ENCODE measurements at regions not wholly inside any gene's neighbourhood (a gene's known extent, or its start where the extent isn't known, plus 50 kb on each side); places are given as distances from the start of the nearest gene placed in this dataset.
A peak's percentile ranks its signal among the peaks of the same experiment; 100 is the strongest.

DNA sequence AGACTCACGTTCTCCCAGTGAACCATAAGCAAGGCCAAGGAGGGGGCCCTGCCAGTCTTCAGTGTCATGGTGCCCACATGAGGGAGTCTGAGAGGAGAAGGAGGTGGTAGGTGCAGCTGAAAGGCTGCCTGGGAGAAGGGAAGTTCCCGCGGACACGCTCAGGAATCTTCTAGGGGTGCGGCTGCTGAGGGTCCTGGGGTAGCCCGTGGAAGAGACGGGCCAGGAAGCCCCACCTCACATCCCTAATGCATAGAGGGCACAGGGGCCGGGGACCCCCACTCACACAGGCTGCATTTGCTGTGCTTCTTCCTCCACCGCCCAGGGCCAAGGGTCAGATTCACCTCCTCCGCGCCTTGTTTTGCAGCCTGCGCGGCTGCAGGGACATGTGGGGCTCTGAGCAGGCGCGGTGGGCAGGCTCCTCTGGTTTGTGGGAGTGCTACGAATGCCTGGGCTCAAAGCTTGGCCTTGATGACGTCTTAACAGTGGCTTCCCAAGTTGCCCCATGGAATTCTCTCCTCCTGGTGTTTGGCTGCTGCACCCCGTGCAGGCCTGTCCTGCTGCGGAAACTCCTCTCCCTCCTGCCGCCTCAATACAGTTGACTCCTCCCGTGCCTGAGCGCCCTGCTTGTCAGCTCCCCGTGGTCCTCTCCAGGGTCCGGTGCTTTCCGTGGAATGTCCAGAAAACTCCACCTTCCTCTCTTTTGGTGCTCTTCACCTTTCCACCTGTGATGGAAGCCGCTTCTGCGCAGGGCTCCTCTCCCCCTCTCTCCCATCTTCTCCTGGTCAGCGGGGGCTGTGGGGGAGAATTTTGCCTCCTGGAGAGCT, 95.7 kb downstream of the VAPA start:
- intact Hi-C loops (cut with DNase I): no loop called here
- DNase-seq (no peak), ATAC-seq (ENCODE audit: poor library complexity) (no peak)

DNA sequence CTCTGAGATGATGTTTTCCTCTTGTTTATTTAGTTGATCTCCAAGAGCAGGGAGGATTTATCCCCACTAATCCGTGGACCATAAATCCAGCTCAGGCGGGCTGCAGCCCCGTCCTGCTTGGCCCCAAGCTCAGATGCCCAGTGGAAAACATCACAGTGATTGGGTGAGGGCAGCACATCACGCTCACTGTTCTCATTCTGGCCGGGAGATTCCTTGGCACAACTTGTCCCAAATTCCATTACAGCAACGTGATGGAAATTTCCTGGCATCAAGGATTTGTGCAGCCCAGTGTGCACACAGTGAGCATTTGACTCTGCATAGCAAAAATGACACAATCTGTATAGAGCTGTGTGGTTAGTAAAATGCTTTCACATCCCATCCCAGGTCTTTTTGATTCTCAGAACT, 96.8 kb downstream of the VAPA start:
- intact Hi-C loops (cut with DNase I): no loop called here
- ATAC-seq (ENCODE audit: poor library complexity) (peak; percentile 81), DNase-seq (peak; percentile 73)

DNA sequence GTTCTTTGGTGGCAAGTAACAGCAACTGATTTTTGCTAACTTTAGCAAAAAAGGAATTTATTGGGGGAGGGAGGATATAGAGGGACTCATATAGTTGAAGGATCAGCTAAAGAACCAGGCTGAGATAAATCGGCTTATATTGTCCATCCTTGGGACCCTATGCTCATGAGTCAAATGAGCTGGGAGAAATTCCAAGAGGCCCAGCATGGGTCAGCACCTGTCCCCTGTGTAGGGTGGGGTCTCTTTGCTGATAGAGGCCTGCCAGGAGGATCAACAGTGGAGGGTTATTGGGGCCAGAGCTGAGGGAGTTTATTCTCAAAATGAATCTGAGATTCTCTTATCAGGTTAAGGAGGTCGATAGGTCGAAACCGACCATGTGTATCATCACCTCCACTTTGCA, 97.2 kb downstream of the VAPA start:
- DNase-seq: no peak
- intact Hi-C loops (cut with DNase I): no loop called here
- no peak for ATAC-seq (ENCODE audit: poor library complexity)

DNA sequence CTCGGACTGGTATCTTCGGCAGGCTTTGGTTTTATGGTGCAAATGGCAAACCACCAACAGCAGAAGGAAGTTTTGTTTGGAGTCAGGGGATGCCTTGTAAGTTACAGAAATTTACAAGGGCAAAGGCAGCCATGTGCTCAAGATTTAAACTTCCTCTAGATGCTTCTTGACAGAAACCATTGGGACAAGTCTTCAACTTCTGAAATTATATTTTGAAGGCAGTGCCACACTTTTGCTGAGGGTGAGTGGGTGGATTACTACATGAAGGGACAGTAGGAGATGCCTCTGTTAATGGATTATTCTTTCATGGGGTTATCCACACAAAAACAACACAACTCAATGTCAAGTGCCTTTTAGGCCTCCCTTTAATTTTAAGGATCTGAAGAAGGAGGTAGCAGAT, 97.9 kb downstream of the VAPA start:
- DNase-seq: no peak
- ATAC-seq (ENCODE audit: poor library complexity): no peak
- intact Hi-C loops (cut with DNase I): no loop called here

DNA sequence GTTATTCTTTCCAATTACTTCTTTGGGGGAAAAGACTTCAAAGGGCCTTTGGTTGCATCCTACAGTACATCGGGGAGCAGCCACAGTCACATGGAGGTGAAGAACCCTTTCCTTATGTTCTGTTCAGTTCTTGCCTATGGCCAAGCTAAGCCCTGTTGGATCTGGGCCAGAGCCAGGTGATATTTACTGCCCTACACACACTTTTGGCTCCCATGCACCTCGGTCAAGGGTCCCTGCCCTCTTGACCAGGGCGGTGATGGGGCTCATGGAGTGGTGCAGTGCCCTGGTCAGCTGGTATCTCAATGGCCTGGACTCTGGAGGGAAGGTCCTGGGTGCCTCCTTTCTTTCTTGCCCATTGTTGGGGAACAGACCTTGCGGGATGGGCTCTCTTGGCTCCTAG, 98.7 kb downstream of the VAPA start:
- intact Hi-C loops (cut with DNase I): no loop called here
- no peak for DNase-seq

DNA sequence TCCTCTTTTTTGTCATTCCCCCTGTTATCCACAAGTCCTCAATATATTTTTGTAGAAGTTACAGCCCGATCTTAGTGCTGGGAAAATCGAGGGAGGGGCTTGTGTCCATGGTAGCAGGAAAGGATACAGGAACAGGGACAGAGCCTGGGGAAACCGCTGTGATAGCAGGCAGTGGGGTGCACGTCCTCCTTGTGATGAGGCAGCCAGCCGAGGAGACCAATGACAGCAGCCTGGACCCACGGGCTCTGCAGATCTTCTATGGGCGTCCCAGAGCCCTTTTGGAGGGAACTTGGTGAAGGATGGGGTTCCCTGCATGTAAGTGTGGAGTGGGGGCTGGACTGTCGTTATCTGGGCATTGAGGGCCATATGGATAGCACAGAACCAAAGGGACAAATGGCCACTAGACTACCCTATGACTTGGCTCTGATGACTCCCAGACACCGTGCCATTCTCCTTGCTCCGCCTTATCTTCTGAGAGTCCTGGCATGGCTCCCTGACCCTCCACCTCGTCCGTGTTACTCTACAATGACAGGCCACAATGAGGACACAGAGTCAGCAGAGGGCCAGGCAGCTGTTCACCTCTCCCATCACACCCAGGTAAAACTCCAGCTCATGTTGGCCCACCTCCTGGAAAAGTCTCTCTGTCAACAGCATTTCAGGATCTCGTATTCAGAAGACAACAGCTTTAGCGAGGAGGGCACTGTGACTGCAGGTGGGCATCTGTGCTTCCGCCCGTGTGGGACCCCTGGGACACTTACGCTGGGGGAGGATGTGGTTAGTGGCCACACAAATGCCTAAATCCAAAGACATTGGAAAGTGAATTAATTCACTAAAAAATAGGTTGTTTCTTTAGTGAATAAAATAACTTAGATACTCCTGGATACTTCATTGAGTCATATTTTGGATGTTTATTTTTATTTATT, 100.1 kb downstream of the VAPA start:
- peak; percentile 71 for DNase-seq
- intact Hi-C loops (cut with DNase I): no loop called here

More for the DNA sequence above, 98.7 kb downstream of the VAPA start:
- ATAC-seq (ENCODE audit: poor library complexity): no peak

DNA sequence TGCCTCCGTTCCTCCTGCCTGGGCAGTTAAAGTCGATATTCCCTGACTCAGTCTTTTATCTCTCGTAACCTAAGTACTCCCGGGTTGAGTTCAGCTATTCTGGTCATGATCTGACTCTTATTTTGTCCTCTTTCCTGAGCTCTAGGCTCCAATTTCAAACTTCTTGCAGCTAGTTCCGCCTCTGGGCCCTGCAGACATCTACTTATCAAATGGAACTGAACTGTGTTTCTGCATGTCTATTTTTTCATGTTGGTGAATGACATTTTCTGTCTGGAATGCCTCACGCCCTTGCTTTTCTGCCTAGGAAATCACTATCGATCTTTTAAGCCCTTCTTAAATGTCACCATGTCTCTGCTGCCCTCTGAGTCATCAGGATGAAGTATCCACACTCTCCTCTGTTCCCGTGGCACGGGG, 101.5 kb downstream of the VAPA start:
- DNase-seq (no peak), ATAC-seq (ENCODE audit: poor library complexity) (peak; percentile 21)
- intact Hi-C loops (cut with DNase I): no loop called here

More for the DNA sequence above, 100.1 kb downstream of the VAPA start:
- peak; percentile 65 for ATAC-seq (ENCODE audit: poor library complexity)

DNA sequence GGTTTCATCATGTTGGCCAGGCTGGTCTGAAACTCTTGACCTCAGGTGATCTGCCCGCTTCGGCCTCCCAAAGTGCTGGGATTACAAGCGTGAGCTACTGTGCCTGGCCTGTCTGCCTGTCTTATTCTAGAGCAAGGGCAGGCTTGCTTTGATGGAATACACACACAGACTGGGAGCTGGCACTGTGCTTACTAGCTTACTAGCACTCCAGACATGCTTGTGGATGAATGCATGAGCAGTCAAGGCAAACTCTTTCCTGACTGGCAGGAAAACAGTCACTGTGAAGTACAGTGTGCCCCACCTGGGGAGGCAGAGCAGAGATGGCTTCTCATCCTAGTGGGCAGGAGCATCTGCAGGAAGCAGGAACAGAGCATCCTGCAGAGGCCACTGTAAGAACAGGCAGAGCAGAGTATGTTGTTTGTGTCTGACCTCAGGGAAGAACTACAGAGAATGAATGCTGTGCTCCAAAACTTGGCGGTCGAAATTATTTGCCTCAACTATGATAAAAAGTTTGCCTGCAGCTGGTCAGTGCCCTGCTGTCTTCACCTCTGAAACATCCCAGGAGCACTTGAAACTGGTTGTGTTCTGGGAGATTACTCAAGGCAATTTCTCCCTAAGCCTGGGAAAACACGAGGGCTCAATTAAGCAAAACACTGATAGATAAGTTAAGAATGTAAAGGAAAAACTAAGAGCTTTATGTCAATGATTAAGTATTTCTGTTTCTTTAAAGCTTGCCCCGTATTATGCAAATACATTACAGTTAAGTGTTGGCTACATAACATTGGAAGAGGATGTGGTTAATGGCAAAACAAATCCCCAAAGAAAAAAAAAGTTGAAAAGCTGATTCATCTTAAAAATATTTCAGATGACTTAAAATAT, 102.4 kb downstream of the VAPA start:
- DNase-seq (no peak), ATAC-seq (ENCODE audit: poor library complexity) (peak; percentile 76)
- intact Hi-C loops (cut with DNase I): no loop called here

DNA sequence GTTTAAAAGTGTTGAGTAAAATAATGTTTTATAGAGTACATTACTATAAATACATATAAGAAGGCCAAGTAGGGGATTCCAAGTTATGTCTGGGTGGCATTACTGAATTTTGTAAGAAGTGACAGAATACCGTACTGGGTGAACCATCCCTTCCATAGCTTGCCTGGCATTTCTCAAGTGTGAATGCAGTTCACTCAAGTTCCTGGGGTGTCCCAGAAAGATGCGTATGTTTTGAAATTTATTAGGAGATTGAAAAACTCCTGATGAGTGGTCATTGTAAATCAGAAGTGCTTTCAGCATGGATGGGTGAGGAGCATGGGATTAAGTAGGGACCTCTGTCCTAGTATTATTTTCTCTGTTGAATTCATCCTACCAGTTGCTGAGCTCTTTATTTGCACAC, 103.2 kb downstream of the VAPA start:
- ATAC-seq (ENCODE audit: poor library complexity) (no peak), DNase-seq (no peak)
- intact Hi-C loops (cut with DNase I): no loop called here

DNA sequence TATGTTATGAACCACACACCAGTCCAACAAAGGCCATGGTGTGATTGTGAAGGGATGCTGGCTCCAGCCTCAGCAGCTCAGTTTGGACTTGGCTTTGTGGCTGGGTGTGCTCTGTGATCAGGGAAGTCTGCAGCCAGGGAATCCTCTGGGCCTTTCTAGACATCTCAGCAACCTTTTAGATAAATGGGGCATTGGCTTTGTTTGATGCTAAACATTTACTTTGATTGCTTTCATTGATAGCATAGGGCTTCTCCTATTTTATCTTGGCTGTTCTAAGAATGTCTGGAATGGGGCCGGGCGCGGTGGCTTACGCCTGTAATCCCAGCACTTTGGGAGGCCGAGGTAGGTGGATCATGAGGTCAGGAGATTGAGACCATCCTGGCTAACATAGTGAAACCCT, 104.5 kb downstream of the VAPA start:
- ATAC-seq (ENCODE audit: poor library complexity) (no peak), DNase-seq (no peak)
- intact Hi-C loops (cut with DNase I): no loop called here

DNA sequence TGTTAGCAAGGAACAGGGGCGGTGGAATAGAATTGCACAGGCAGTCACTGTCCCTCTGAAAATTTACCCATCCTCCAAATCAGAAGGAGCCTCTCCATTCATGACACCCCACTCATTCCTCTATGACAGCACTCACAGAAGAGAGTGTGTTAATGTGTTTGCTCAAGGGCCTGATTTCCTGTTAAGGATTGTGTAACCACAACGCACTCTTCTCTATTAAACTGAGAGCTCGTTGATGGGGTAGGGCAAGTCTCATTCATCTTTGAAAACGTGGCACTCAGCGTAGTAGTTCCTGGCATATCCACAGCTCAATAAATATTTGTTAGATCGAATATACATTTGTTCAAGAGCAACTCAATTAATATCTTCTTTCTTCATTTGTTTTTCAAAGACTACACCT, 106.4 kb downstream of the VAPA start:
- DNase-seq (no peak), ATAC-seq (ENCODE audit: poor library complexity) (no peak)
- intact Hi-C loops (cut with DNase I): no loop called here

DNA sequence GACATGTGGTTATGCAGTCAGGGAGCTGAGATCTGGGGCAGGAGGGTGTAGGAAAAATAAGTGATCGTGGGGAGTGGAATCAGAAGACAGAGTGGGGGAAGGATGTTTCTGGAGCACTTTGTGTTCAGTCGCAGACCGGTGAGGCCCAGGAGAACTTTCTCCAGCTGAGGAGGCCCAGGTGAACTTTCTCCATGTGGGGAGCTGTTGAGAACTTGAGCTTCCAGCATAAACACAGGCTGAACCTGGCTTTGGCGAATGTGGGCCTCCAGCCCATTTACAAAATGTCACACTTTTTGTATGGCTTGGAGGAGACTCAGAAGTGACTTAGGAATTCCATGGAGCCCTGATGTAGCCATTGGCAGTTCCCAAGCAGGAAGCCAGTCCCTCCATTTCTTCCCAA, 108.5 kb downstream of the VAPA start:
- intact Hi-C loops (cut with DNase I): no loop called here
- ATAC-seq (ENCODE audit: poor library complexity) (no peak), DNase-seq (no peak)

DNA sequence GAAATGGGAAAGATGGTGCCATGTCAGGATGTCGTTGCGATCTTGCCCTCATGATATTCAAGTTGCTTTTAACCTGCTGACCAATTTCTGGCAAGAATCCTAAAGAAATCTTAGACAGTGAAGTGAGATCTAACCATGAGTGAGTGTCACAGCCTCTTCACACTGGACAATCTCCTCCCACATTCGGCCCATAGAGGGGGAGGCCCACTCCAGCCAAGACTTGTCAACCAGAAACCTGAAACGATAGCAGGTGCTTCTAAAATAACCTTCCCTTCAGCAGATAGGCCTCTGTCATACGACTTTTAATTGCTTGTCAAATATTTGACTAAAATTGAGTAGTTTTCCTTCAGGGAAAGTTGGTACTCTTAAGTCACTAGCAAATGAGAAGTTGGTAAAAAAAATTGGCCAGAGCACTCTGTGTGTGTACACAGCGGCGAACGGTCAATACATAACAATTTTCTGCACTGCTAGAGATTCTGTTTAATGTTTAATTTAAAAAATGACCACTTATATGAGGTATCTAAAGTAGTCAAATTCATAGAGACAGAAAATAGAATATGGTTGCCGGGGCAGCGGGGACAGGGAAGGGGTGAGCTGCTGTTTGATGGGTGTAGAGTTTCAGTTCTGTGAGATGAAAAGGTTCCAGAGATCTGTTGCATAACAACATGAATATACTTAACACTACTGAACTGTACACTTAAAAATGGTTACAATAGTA, 110.2 kb downstream of the VAPA start:
- intact Hi-C loops (cut with DNase I): no loop called here
- no peak for ATAC-seq (ENCODE audit: poor library complexity)
- no peak for DNase-seq

DNA sequence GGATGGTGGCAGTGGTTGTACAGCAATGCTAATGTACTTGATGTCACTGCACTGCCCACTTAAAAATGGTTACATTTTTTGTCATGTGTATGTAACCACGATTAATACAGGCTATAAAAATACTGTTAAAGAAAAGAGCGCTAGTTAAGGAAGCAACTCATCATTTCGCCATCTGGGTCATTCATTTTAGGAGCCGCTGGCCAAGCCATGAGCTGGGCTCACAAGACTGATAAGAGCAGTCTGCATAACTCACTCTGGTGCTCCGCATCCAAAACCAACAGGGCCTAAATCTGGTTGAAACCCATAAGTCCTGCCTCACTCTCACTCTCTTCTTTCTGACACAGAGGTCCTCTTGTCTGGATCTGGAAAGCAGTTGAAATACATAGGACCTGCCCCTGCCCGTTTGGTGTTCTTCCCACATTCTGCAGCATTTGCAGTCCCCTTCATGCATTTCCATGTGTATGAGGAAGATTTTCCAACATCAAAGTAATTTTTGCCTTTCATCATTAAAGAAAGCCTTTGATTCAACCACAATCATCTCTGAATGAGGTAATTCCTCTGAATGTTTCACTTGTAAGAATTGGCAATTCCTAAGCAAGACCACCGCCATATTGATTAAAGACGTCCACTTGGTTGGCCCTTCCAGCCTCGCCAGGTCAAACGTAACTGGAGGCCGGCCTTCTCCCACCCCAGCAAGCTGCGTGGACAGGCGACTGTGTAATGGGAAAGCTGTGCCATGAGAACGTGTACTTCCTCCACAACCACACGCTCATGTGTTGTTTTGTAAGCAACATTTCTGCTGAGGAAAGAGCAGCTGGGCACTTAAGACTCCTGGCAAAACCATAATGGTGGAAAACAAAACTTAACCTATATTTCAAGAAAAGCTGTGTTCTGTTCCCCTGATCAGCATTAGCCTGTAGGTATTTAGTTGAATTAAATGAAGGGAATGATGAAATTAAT, 112.2 kb downstream of the VAPA start:
- intact Hi-C loops (cut with DNase I): no loop called here
- peak; percentile 51 for ATAC-seq (ENCODE audit: poor library complexity)
- no peak for DNase-seq

DNA sequence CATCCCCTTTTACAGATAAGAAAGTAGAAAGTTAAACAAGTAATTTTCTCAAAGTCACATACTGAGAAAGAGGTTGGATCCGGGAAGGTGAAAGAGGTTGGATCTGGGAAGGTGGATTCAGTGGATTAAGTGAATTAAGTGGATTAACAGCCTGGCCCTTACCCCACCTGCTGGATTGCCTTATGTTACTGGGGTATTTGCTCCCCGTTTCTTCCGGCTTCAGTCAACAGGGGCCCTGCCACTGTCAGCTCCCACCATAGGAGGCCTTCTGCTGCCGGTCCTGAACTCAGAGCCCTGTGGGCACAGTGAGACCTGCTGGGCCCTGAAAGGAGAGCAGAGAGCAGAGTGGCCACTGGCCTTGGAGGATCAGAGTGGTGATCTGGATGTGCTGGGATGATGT, 113.2 kb downstream of the VAPA start:
- intact Hi-C loops (cut with DNase I): no loop called here
- ATAC-seq (ENCODE audit: poor library complexity) (no peak), DNase-seq (no peak)

DNA sequence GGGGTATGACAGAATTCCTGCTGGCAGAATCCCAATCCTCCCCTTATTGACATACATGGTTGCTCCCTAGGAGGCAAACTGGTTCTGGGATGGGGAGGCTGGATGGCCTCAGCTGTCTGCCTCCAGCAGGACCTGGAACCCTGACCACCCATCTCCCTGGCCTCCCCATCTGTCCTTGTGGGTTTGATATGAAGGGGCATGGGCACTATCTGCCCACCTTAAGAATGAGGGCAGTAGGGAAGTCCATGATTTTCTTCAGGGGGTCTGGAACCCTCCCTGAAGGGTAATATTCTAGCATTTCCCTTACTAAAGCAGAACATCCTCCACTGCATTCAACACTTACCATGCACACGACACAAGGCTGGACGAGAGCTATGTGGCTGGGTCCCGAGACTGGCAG, 113.6 kb downstream of the VAPA start:
- intact Hi-C loops (cut with DNase I): no loop called here
- no peak for DNase-seq
- ATAC-seq (ENCODE audit: poor library complexity): no peak

DNA sequence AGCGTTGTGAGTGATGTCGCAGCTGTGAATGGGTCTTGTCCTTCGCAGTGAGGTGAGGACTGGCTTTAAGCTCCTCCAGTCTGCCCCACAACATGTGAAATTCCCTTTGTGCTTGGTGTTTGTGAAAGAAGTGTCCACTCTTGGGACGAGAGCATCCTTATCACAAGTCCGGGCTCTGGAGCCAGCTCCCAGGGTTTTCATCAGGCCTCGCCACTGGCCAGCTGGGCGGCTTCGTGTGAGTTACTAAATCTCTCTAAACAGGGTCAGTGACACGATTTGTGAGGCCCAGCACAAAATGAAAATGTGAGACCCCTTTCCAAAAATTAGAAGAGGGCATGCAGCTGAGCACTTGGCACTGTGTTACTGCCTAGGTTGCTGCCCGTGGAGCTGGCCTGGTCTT, 115.9 kb downstream of the VAPA start:
- ATAC-seq (ENCODE audit: poor library complexity) (no peak), DNase-seq (no peak)
- intact Hi-C loops (cut with DNase I): loop anchor here (10.0 kb wide), 1 partner anchor 485 kb away; no protein-coding TSS in a partner anchor

Data from Right ventricle myocardium superior (tissue), 1 donor.